Right atrium auricular region (tissue), 2 donors: ENCODE measurements at regions not wholly inside any gene's neighbourhood (a gene's known extent, or its start where the extent isn't known, plus 50 kb on each side); places are given as distances from the start of the nearest gene placed in this dataset.

Experiments used
- DNase-seq: peaks from one replicate; pipeline ENCODE4 v3.0.0-alpha.2; 2019; ENCODE audit warnings: low spot score
- H3K27ac ChIP-seq, 2 donors: fragments of 200-600 bp; sonication (generic); 1 replicate in 1 of 2; 2 replicates in 1 of 2; pipeline ENCODE4 v1.5.1; 2016 to 2019
- H3K27me3 ChIP-seq, 2 donors: fragments of 200-600 bp; sonication (generic); one replicate each; pipeline versions ENCODE4 v1.5.1 to v1.6.0; 2017 to 2019
- H3K36me3 ChIP-seq: fragments of 200-600 bp; sonication (generic); one replicate; pipeline ENCODE4 v1.5.1; 2016
- H3K4me1 ChIP-seq, 2 donors: fragments of 200-600 bp; sonication (generic); one replicate each; pipeline versions ENCODE4 v1.5.1 to v1.6.0; 2017 to 2019
- H3K4me3 ChIP-seq, 2 donors: fragments of 200-600 bp; sonication (generic); 1 replicate in 1 of 2; 2 replicates in 1 of 2; pipeline ENCODE4 v1.5.1; 2017 to 2019; ENCODE audit warnings: mild to moderate bottlenecking in 1 of 2, moderate library complexity in 1 of 2
- H3K9me3 ChIP-seq, 2 donors: fragments of 200-600 bp; sonication (generic); one replicate each; pipeline ENCODE4 v1.5.1; 2019
- TF ChIP-seq, protein P1 (sequence below), 2 donors: fragments of 200-600 bp; sonication (generic); IDR thresholded peaks; one replicate each; pipeline ENCODE4 v1.5.1; 2019; ENCODE audit warnings: antibody characterized with exemption in 2 of 2

DNA sequence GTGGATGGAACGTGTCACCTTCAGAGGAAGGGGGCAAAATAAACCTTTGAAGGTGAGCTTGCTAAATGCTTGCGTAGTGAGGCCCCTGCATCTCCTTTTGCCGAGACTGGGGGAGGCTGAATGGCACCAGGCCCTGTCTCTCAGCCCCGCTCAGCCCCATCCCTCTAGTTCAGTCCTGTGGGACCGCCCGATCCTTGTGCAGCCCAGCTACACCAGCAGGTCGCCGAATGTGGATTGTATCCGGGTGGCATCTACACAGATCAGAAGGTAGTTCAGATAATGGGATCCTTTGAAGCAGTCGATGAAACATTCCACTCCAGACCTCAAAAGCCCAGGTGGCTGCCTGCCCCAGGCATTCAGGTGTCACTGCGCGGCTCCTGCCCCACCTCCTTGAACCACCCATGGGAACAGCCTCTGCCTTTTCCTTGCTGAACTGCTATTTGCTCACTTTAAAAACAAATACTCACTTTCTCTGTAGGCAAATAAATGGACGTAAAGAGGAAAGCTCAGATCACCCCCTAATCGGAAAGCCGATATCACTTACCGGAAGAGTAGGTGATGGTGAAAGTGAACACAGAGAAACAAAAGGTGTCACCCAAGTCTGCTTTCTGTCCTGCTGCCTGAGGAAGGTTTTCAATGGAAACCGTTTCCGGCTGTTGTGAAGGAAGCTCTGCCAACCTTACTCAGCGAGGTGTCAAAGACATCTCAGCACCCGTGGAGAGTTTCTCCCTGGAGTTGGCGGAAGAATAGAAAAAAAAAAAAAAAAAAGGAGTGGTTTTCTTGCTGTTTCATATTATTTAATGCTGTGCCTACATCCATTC lies 100.3 kb upstream of the NCOR2 start:
- Histone ChIP-seq H3K4me3 (no peak overlapping the region), H3K27me3 (no peaks in the 10 kb centered on the region), H3K4me1 (peaks cover 0 to 28% of the 10 kb centered on the region in 2 donors), H3K9me3 (peaks cover 0 to 10% of the 10 kb centered on the region in 2 donors), H3K27ac (no peak overlapping the region), H3K36me3 (no peaks in the 10 kb centered on the region)
- no peak for DNase-seq
- TF ChIP-seq, protein P1, sequence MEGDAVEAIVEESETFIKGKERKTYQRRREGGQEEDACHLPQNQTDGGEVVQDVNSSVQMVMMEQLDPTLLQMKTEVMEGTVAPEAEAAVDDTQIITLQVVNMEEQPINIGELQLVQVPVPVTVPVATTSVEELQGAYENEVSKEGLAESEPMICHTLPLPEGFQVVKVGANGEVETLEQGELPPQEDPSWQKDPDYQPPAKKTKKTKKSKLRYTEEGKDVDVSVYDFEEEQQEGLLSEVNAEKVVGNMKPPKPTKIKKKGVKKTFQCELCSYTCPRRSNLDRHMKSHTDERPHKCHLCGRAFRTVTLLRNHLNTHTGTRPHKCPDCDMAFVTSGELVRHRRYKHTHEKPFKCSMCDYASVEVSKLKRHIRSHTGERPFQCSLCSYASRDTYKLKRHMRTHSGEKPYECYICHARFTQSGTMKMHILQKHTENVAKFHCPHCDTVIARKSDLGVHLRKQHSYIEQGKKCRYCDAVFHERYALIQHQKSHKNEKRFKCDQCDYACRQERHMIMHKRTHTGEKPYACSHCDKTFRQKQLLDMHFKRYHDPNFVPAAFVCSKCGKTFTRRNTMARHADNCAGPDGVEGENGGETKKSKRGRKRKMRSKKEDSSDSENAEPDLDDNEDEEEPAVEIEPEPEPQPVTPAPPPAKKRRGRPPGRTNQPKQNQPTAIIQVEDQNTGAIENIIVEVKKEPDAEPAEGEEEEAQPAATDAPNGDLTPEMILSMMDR (IDR thresholded peaks at IDR 0.05): no peak

DNA sequence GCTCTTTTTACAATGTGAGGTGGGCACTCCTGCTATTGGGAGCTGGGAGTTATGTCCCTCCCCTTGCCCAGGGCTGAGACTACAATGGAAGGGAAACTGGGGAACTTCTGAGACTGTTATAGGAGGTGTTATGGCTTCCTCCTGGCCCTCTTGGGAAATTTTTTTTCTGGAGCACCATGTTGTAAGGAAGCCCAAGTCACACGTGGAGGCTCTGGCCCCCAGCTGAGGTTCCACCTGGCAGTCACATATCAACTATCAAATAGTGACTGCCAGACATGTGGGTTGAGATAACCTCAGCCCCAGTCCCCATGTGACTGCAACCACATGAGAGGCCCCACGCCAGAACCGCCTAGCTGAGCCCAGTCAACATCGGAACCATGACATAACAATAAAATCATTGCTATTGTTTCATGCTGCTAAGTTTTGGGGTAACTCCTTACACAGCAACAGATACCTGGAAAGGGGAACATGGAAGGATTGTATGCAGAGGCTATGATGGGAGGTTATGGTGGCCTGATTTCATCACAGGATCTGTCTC lies 99.4 kb upstream of the NCOR2 start:
- Histone ChIP-seq H3K4me3 (no peak overlapping the region), H3K36me3 (no peaks in the 10 kb centered on the region), H3K9me3 (peaks cover 0 to 10% of the 10 kb centered on the region in 2 donors), H3K4me1 (peaks cover 0 to 28% of the 10 kb centered on the region in 2 donors), H3K27me3 (no peaks in the 10 kb centered on the region), H3K27ac (no peak overlapping the region)
- TF ChIP-seq, protein P1 (IDR thresholded peaks at IDR 0.05): no peak
- no peak for DNase-seq

DNA sequence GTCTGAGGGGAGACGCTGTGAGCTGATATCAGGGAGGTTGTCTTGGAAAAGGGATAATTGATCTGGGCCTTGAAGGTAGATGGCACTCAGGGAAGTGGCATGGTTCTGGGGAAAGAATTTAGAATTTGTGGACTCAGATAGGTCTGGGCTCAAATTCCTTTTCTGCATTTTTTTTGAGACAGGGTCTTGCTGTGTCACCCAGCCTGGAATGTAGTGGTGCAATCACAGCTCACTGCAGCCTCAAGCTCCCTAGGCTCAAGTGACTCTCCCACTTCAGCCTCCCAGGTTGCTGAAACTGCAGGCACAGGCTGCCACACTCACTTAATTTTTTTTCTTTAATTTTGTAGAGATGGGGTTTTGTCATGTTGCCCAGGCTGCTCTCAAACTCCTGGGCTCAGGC lies 98.1 kb upstream of the NCOR2 start:
- peaks cover 0 to 10% of the 10 kb centered on the region in 2 donors for H3K9me3 ChIP-seq
- H3K36me3 ChIP-seq: no peaks in the 10 kb centered on the region
- no peak overlapping the region for H3K27ac ChIP-seq
- H3K27me3 ChIP-seq: no peaks in the 10 kb centered on the region
- DNase-seq: no peak
- TF ChIP-seq, protein P1 (IDR thresholded peaks at IDR 0.05): no peak
- H3K4me3 ChIP-seq: no peak overlapping the region
- H3K4me1 ChIP-seq: peaks cover 0 to 28% of the 10 kb centered on the region in 2 donors

DNA sequence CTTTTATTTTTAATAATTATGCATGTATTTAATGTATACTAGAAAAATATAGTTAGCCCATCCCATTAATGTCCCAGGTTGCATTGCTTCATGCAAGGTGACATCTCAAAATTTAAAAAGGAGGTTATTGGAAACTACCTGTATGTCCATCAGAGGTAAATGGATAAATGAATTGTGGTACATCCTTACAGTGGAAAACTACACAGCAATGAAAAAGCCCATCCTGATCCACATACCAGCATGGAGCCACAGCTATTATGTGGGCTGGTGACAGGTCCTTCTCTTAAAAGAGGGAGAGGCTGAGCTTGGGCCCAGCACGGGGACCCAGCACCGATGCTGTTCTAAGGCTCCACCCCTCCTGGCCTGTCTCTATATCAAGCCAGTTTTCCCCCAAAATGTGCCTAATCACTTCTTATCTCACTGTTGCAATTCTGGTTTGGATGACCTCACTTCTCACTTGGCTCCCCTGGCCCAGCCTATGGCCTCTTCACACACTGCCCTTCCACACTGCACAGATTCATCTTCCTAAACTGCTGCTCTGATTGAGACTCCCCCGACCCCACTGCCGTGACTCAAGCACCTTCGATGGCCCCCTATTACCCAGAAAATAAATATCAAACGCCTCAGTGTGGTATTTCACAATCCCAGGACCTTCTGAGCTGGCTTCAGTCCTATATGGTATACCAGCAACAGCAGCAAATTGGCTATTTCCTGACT lies 97.1 kb upstream of the NCOR2 start:
- no peak for DNase-seq
- Histone ChIP-seq H3K27ac (no peak overlapping the region), H3K4me3 (no peak overlapping the region), H3K4me1 (peaks cover 0 to 28% of the 10 kb centered on the region in 2 donors), H3K27me3 (no peaks in the 10 kb centered on the region), H3K36me3 (no peaks in the 10 kb centered on the region), H3K9me3 (peaks cover 0 to 10% of the 10 kb centered on the region in 2 donors)
- TF ChIP-seq, protein P1 (IDR thresholded peaks at IDR 0.05): no peak

DNA sequence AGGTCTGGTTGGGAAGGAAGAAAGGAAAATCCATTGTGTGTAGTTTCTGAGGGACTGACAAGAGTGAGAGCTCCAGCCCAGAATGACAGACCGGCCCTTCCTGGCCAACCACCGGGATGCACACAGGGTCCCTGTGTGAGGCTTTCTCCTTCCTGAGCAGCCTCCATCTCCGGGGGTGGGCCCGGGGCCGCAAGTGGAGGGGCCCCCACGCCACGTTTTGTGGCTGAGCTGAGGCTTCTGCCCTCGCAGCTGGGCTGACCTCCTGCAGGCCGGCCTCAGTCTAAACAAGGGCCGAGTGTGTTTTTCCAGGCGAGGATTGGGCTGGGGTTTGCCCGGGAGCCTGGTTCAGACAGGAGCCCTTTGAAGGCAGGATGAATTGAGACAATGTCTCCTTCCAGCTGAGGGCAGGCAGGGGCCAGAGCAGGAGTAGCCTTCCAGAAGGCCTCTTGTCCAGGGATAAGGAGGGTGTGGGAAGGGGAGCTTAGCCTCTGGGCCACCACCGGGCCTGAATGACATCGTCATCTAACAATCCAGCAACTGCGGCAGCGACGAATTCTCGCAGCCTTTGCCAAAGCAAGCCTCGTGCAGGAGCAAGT lies 96.5 kb upstream of the NCOR2 start:
- no peak overlapping the region for H3K4me3 ChIP-seq
- H3K4me1 ChIP-seq: peaks cover 0 to 26% of the 10 kb centered on the region in 2 donors
- TF ChIP-seq, protein P1 (IDR thresholded peaks at IDR 0.05): no peak
- DNase-seq: no peak
- H3K36me3 ChIP-seq: no peaks in the 10 kb centered on the region
- peaks cover 0 to 10% of the 10 kb centered on the region in 2 donors for H3K9me3 ChIP-seq
- no peaks in the 10 kb centered on the region for H3K27me3 ChIP-seq
- H3K27ac ChIP-seq: peak overlapping the region; percentile 12 to 33
